ENCODE measurements at regions not wholly inside any gene's neighbourhood (a gene's known extent, or its start where the extent isn't known, plus 50 kb on each side); places are given as distances from the start of the nearest gene placed in this dataset.
"Not testable (repeated sequence)": the region's sequence is repeated elsewhere in the genome, so short reads cannot be mapped to it uniquely, and the experiment has no call there.

DNA sequence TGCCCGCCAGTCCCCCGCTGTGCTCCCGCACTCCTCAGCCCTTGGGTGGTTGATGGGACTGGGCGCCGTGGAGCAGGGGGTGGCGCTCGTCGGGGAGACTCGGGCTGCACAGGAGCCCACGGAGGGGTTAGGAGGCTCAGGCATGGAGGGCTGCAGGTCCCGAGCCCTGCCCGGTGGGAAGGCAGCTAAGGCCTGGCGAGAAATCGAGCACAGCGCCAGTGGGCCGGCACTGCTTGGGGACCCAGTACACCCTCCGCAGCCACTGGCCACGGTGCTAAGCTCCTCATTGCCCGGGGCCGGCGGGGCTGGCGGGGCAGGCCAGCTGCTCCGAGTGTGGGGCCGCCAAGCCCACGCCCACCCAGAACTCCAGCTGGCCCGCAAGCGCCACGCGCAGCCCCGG lies 1496.5 kb upstream of the LRRTM3 start:
- not testable (repeated sequence) for DNase-seq

DNA sequence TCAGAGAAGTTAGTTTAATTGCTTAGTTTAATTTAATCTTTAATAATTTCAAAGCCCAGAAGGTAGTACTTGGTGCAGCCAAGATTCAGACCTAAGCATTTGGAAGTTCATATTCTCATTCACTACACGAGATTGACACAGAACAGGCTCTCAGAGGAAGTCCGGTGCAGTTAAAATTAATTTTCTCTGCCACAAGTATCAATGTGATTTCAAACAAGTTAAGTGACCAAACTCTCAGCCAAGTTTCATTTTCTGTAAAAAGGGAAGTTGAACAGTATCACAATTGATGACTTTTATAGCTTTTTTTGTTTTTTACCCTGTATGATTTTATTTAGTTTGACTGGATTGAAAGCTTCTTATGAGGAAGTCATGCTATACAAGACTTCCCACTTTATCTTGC lies 1494.9 kb upstream of the LRRTM3 start:
- no peak for DNase-seq

DNA sequence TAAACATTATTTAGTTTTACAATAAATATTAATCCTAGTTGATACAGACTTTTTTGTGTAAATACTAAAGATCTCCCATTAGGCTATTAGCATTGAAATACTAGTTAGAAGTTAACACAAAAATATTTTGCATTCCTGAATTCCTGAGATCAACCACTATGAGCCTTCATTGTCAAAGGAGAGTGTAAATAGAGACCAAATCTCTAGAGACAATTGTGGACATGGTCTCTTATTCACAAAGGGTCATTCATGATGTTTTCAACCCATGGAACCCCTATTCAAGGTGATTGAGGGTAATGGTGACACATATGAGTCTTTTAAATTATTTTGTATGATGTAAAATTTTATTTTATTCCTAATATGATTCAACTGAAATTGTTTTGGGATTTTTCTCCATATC lies 1454.8 kb upstream of the LRRTM3 start:
- no peak for DNase-seq

DNA sequence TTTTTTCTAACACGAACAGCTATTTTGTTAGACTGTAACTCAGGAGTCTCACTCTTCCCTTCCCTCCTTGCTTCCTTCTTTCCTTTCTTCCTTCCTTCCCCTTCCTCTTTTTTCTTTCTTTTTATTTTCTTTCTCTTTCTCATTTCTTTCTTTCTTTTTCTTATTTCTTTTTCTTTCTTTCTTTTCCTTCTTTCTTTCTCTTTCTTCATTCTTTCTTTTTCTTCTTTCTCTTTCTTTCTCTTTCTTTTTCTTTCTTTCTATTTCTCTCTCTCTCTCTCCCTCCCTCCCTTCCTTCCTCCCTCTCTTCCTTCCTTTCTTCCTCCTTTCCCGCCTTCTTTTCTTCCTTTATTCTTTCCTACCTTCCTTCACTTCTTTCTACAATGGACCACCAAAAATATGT lies 1443.0 kb upstream of the LRRTM3 start:
- DNase-seq, result no peak

DNA sequence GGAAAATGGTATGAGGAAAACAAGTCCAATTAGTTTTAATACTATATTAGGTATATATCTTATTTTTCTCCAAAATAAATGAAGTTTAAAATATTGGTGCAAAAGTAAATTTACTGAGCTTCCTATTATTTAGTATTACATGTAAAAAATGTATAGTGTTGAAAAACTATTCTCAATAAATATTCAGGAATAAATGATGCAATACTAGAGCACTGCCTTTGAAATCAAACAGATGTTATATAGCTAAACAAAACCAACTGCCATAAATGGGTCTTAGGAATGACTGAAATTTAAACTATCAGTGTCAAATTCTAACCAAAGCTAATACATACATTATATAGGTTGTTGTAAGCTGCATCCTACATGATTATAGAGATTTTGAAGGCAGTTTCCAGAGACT lies 1434.0 kb upstream of the LRRTM3 start:
- DNase-seq, result no peak

DNA sequence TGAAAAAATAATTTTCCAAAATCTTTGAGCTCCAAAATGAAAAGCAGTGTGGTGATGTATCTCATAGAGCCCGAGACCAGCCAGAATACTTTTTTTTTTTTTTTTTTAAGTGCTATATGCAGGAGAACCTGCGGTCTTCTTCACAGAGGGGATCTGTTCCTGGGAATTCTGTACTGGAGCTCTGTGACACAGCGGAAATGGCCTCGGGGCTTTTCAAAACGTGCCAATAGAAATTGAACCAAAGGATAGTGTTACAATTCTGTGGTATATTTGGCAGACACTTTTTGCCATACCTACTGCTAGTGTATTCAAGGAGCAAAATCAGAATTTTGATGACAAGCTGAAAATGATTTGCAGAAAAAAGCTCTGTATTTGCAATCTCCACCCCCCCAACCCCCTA lies 1429.3 kb upstream of the LRRTM3 start:
- no peak for DNase-seq

DNA sequence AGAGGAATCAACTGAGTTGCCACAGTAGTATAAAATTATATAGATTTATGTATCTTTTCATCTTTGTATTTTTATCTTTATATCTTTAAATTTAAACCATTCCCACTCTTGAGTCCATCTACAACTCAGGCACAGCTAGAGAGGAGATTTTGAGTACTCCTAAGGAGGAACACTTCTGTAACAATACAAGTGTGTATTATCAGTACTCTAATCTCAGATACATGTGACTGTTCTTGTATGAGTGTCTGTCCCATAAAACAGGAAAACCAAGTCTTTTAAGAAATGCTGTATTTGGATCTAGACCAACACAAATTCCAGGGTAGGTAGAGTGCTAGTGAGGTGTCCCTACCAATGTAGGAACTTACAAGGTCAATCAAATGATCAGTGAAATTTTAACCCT lies 1428.0 kb upstream of the LRRTM3 start:
- no peak for DNase-seq

DNA sequence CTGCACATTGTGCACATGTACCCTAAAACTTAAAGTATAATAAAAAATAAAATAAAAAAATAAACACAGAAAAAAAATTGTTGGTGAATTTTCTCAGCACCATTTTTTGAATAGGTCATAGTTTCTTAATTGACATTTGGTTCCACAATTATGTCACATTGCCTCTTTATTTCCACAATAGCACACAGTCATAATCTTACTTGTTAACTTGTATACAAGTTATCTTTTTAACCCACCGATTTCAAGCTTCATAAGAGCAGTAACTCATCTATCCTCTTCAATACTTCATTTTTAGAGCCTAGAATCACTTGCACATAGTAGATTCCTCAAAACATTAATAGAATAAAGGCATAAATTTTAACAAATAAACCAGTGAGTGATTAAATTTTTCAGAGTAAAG lies 1425.1 kb upstream of the LRRTM3 start:
- no peak for DNase-seq

DNA sequence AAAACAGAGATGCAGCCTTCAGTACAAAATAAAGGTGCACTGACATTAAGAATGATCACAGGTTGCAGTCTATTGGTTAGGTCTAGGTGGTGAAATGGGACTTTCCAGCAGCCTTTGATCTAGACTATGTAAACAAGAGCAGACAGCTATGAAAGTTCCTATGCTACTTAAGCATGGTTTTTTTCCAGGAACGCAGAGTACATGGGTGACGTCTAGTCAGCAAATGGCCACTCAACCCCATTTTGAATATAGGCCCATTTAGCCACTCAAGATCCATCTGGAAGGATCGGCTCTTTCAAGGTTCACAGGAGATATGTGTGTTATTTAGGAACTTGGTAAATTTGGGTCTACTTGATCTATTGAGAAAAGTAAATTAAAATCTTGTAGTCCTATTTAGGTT lies 1424.6 kb upstream of the LRRTM3 start:
- DNase-seq, result no peak

DNA sequence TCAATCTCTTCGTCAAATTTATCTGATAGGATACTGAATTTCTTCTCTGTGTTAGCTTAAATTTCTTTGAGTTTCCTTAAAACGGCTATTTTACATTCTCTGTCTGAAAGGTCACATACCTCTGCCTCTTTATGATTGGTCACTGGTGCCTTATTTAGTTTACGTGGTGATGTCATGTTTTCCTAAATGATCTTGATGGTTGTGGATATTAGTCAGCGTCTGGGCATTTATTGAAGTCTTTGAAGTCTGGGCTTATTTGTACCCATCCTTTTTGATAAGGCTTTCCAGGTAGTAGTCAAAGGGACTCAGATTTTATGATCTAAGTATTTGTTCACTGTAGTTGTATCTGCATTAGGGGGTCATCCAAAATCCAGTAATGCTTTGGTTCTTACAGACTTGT lies 1407.5 kb upstream of the LRRTM3 start:
- DNase-seq, result no peak

DNA sequence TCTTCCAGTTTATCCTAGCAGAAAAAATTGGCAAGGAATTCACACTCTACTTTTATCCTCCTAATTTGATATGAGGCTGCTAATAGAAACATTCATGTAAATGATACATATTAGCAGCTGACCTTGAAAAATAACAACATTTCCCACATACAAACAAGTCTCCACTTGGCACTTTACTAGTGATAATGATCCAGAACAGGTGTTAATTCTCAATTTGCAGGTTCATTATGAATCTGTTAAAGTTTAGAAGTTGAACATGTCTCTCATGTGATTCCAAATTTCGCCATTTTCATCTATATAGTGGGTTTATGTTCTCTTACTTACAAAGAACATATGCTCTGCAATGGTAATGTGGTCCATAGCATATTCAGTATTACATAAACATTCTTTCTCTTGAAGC lies 1396.8 kb upstream of the LRRTM3 start:
- DNase-seq, result no peak

DNA sequence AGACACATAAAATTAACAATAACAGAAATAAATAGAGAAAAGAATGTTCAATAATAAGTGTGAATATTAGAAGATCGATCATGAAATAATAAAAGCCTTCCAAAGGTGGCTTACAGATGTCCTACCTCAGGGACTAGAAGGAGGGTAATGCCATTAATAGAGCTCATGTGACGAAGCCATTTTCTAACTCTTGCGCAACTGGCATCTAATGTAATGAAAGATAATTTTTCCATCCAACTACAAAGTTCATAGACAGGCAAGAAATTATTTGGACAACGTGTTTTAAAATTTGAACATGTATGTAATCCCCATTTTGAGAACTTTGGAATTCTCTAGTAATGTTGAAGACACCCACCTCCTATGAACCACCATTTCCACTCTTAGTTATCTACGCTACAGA lies 1394.3 kb upstream of the LRRTM3 start:
- DNase-seq, result no peak

DNA sequence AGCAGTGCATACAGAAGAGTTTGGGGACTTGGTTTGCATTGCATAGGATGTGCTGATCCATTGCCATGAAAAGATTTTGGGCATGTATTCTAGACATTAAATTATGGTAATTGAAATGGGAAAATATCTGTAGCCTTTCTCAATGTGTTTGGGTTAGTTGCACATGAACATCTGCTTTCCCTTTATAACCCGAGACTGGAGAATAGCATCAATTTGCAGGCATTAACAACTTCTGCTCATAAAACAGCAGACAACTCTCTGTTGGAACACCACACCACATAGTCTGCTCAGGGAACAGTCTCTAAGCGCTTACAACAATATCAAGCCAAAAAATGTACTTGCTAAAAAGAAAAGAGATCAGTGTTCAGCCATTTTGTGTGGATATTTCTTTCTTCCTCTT lies 1391.1 kb upstream of the LRRTM3 start:
- no peak for DNase-seq

DNA sequence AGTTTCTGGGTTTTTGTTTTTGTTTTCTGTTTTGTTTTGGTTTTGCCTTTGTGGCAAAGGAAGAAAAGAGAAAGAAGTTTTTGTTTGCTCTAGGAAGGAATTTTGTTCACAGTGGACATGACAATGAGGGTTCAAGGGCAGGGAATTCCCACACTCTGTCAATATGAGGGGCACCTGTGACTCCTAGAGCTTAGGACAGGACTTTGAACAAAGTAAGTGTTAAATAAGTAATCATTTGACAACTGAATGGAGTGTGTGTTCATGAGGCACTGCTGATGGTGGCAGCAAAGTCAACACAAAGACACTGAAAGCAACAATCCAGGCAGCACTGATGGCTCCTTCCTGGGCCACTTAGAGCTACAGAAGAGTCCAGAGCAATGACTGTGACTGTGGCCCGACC lies 1381.1 kb upstream of the LRRTM3 start:
- no peak for DNase-seq

DNA sequence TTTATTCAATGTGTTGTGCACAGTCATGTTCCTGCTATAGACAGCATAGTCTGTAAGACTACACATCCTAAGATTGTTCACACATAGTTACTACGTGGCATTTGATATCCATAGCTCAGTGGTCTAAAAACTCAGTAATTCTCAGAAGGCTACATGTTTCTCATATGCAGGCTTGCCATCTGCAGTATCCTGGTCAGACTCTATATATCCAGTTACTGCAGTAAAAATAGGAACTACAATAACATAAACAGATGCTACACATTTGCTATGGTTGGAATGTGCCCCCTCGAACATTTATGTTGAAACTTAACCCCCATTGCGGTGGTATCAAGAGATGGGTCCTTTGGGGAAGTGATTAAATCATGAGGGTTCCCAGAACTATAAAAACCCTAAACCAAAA lies 1377.8 kb upstream of the LRRTM3 start:
- DNase-seq, result no peak

DNA sequence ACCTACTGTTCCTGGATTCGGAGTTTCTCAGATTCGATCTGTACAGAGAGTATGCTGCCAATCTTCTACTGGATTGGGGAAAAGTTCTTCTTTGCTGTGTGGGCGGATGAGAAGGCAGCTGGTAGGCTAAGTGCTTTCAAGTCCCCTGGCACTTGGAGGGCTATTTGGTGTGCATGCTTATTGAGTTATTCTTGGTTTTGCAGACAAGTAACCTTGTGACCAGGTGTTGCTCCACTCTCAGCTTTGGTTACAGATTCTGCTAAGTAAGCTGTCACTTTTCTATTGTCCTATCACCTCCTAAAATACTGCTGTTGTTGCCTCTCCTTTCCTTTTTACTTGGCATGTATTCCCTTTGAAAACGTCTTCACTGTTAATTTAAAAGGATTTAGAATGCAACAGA lies 1375.1 kb upstream of the LRRTM3 start:
- no peak for DNase-seq

DNA sequence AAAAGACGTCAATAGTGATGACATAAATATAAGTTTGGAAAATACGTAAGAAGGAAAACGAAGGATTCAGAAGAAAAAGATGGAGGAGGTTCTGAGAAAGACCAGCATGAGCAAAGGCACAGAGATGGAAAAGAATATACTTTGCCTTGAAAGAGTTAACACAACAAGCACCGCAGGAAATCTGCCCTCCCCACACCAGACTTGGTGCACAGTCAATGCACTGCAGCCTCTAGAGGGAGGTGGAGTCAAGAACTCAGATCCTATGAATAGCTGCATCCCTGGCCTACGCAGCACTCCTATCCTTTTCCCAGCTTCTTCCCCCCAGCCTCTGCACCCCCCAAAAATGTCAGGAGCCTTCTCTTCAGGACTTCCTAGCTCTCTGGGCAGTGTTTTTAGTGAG lies 1370.6 kb upstream of the LRRTM3 start:
- DNase-seq, result no peak

DNA sequence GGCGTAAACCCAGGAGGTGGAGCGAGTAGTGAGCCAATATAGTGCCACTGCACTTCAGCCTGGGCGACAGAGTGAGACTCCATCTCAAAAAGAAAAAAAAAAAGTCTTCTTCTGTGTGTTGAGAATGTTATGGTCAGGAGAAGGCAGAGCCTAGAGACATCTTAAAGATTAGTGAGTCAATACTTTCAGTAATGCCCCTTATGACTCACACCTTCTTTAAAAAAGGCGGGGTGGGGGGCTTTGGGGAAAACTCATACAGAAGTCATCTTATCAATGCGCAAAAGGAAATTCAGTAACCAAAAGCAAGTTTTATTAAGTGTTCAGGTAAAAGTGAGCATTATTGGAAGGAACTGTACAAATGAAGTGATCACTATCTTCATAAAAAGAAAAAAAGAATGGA lies 1369.8 kb upstream of the LRRTM3 start:
- DNase-seq, result no peak

DNA sequence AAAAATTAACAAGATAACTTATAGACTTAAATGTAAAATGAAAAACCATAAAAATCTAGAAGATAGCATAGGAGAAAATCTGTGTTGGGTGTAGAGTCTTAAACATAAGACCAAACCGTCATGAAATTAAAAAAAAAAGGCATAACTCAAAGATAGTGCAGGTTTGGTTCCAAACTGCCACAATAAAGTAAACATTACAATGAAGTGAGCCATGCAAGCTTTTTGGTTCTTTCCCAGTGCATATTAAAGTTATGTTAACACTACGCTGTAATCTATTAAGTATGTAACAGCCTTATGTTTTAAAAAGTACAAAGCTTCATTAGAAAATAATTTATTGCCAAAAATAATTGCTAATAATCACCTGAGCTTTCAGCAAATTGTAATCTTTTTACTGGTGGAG lies 1366.5 kb upstream of the LRRTM3 start:
- DNase-seq, result no peak

DNA sequence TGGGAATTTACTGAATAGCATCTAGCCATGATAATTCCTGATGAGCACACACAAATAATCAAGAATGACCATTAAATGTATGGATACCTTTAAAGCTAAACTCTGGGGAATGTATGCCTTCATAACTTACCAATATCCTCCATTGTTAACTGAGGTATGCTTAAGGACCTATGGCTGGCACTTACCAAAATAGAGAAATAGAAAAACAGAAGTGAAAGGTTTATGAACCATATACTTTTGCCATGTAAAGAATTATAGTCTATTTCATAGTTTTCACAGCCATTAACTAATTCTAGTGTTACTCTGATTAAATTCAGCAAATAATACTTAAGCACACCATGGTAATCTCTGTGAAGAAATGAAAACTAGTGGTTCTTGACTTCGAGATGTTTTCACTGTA lies 1360.6 kb upstream of the LRRTM3 start:
- no peak for DNase-seq

DNA sequence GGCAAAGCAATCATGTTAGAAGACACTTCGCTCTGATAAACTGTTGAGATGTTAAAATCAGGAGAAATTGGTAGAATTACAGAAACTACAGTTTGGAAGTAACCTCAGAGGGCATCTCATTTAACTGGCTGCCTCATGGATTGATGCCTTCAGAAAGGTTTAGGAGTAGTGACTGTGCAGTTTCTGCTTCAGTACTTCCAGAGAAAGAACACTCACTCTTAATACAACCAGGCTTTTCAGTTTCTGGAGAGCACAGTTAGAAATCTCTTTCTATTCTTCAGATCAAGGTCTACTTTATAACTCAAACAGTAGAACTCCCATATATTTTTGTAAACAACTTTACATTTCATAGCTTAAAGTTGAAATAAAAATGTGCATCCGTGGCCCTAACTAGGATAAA lies 1358.9 kb upstream of the LRRTM3 start:
- DNase-seq, result no peak

DNA sequence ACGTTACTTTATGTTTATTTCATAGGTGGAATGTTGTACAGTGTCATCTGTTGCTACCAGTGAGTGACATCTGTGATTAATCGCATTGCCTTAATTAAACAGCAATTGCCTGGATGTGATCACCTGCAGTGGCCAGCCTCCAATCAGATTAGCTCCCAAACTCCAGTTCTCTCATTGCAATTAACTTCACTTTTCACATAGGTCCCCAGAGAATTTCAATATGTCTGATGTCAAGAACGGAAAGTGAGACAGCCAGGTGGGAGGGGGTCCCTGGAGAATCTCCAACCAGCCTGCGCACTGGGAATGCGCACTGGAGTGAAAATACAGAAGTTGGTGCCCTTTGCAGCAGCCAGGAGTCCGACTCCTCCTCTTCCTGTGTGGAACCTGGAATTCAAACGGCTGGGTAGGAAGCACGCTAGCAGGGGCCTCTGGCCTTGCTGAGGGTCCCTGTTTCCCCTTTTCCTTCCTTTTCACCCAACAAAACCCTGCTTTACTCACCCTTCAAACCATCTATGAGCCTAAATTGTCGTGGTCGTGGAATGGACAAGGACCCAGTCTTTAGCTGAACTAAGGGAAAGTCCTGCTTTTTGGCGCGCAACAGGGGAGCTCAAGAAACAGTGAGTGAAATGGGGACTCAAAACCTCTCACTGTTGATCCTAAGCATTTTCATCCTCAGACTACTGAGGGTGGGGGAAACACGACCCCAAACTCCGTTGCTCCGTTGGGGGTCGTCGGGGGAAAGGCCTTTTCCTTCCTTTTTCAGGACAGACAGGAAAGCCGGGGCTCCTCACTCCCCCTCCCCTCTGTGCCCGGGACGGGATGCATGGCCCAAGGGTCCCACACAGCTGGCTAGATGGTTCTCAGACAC lies 1355.5 kb upstream of the LRRTM3 start:
- DNase-seq, result no peak

DNA sequence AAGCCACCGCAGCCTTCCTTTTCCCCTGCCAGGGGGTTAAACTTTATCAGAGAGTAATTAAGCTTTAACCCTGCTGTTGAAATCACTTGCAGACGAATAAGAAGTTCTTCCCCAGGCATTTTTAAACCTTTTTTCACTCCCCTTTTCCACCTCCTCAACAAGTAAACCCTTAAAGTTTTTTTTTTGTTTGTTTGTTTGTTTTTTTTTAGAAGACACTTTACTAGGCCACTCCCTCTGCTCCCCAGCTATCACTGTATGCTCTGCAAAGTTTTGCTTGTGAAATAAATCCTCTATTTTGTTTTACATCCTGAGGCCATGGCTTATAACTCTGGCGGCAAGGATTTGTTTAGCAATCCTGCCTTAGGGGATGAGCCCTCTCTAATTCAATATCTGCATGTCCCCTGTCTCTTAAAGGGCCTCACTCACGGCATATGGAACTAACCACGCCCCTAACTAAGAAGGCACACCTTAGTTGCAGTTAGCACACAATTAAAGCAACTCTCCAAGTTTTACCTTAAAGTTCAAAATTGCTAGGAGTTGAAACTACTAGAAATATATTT lies 1354.7 kb upstream of the LRRTM3 start:
- no peak for DNase-seq

DNA sequence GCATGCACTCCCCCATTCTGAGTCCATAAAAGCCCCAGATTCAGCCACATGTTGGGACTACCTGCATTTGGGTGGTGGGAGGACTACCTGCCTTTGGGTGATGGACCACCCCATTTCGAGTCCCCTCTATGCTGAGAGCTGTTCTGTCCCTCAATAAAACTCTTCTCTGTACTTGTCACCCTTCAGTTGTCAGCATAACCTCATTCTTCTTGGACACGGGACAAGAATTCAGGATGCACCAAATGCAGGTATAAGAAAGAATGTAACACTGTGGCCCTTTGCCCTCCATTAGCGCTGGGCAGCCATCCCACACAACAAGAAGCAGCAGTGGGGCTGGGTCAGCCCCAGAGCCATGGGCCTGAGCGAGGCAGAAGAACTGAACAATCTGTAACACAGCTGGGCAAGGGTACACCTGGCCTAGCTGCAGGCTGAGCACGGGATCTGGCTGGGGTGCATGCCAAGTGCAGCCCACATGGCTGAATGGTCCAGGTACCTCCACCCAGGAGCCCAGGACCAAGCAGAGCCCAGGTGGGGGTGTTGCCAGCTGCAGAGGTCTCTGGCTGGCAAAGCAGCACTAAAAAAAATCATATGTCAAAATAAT lies 1344.3 kb upstream of the LRRTM3 start:
- DNase-seq, result no peak
